HG02759 (cell line): ENCODE measurements at regions not wholly inside any gene's neighbourhood (a gene's known extent, or its start where the extent isn't known, plus 50 kb on each side); places are given as distances from the start of the nearest gene placed in this dataset.

ENCODE experiments used
- ATAC-seq: cut with Tn5 transposase; IDR thresholded peaks from one replicate; pipeline ENCODE4 v1.9.1; 2021; ENCODE audit warnings: mild to moderate bottlenecking, moderate library complexity; ENCODE audit not compliant: unreplicated experiment

- ATAC-seq = no peak
These were observed 1475.2 kb downstream of the TBC1D22A start for GRCh38 chr22:48237466-48238283.

- ATAC-seq = no peak
These were observed 1473.8 kb downstream of the TBC1D22A start for GRCh38 chr22:48236261-48236660.

DNA sequence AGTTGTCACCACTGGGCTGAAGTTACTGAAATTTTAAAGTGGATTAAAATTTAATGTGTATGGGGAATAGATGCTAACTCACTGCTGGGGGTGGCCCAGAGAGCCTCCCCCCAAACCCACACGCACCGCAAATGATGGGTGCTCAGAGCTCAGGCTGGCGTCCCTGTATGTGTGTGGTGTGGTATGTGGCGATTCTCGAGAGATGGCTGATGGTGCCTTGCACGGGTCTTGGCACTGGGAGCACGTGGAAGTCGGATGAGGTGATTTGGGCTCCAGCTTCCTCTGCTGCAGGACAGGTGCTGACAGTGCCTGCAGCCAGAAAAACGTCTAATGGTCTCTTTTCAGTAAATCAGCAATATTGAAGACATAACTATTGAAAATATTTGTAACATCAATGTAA lies 1473.3 kb downstream of the TBC1D22A start:
- ATAC-seq = no peak

- ATAC-seq = no peak
These were observed 1471.6 kb downstream of the TBC1D22A start for GRCh38 chr22:48234011-48234410.

DNA sequence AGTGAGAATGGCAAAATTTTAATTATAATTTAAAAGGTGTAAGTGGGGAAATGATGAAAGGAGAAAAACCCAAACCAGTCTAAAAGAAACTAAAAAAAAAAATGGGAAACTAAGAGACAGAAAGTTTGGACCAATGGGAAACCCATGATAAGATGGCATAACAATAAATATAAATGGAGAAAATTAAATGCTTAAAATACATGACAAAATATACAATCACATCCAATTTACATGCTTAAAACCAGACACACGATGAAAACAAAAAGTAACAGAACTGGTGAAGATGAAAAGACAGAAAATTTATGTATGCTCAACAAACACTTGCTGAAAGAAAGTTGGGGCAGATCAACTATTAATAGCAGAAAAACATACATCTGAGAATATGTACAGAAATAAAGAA lies 1471.1 kb downstream of the TBC1D22A start:
- no peak for ATAC-seq

GRCh38 chr22:48228468-48228867 lies 1466.0 kb downstream of the TBC1D22A start:
- no peak for ATAC-seq

DNA sequence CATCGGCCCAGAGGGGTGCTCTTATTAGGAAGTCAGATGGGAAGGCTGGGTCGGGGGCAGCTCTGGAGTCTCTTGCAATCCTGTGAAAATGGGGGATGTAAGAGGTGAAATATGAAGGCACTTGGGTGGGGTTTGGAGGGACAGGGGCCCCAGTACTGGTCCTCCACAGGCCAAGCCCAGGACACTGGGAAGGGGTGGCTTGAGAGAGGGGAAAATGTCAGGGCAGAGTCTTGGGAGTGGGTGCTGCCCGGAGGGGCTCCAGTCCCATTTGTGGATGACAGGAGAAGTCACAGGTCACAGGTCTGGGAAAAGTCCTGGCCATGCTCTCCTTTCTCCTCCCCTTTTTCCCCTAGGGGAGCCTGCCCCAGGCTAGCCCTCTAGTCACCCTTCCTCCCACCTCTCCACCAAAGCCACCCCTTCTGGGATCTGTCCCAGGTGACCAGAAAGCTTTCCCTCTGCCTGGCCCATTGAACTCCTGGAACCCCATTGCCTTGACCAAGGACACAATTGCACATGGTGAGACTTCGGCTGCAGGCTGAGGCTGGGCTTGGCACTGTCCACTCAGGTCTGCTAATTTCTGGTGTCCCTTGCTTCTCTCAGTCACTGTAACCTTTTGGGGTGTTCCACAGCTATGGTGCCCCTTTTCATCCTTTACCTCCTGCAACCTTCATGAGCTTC lies 1465.0 kb downstream of the TBC1D22A start:
- no peak for ATAC-seq

GRCh38 chr22:48226026-48227013 lies 1463.9 kb downstream of the TBC1D22A start:
- no peak for ATAC-seq

DNA sequence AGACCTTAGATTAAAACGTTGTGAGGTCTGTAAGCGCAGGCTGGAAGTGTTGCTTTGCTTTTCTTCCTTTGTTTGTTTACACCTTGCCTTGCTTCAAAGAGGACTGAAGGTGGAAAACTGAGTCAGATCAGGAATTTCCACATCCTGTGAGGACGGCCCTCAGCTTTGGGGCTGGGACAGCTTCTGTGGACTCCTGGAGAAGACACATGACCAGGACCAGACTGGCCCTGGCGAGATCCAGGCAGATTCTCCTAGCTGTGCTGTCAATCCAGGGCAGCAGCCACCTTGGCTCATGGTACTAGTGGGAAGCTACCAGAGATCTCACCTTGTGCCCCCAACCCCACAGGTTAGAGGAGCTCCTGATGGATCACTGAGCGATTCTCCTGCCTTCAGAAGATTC lies 1461.9 kb downstream of the TBC1D22A start:
- ATAC-seq = no peak

DNA sequence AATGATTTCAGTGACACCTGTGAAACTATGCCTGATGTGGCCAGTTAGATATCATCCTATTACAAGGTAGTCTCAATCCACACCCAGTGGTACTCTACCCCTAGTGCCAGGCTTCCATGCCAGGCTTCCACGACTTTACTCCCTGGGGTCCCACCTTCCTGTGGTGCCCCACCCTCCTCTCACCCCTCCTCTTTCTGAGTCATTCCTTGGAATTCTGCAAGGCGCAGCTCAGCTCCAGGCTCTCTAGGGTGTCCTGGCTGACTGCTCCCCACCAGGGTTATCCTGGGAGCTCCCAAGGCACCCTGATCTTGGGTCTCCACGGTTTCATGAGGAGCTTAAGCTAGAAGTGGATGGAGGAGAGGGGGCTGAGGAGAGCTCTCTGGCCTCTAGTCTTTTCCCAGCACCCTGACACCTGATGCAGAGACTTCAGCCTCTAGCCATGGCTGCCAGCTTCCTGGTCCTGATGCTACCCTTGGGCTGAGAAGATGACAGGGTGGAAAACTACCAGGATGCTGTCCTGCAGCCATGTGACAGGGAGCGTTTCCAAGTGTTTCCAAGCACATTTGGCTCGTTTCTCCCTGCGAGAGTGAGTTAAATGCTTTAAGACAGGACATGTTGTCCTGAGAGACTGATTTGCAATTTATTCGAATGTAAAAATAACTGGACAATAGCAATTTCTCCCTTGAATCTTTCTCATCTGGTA lies 1461.2 kb downstream of the TBC1D22A start:
- no peak for ATAC-seq

GRCh38 chr22:48222742-48223487 lies 1460.5 kb downstream of the TBC1D22A start:
- no peak for ATAC-seq

- no peak for ATAC-seq
These were observed 1456.5 kb downstream of the TBC1D22A start for GRCh38 chr22:48218889-48219420.

DNA sequence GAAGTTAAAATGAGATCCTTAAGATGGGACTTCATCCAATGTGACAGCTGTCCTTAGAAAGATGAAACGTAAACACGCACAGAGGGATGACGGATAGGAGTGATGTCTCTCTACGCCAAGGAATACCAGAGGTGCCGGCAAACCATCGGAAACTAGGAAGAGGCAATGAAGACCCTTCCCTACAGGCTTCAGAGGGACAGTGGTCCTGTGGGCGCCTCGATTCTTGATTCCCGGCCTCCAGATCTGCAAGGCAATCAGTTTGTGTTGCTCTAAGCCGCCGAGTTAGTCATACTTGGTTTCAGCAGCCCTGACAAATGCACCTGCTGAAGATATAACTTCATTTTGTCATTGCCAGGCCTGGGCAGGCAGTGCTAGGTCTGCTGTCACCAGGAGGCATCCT lies 1455.1 kb downstream of the TBC1D22A start:
- ATAC-seq = no peak

DNA sequence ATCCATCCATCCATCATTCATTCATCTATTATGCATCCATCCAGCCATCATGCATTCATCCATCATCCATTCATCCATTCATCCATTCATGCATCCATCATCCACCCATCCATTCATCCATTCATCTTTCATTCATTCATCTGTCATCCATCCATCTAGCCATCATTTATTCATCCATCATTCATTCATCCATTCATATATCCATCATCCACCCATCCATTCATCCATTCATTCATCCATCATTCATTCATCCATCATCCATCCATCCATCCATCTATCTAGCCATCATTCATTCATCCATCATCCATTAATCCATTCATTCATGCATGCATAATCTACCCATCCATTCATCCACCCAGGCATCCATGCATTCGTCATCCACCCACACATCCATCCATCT lies 1450.3 kb downstream of the TBC1D22A start:
- ATAC-seq = no peak

DNA sequence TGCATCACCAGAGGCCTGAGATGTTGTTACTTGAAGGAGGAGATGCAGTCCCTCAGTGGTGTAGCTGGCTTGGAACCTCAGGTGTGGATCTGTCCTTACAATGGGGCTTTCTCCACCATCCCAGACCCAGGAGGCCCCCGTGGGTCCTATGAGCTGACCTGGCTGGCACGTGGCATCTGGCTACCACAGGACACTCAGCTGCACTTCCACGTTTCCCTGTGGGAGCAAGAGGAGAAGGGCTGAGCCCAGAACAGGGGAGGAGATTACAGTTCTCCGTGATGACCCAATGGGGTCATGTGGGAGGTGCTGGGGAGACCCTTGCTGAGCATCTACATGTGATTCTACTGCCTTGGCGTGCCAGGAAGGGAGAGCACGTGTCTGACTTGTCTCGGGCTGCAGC lies 1448.4 kb downstream of the TBC1D22A start:
- no peak for ATAC-seq

GRCh38 chr22:48210198-48210580 lies 1447.7 kb downstream of the TBC1D22A start:
- ATAC-seq = no peak

DNA sequence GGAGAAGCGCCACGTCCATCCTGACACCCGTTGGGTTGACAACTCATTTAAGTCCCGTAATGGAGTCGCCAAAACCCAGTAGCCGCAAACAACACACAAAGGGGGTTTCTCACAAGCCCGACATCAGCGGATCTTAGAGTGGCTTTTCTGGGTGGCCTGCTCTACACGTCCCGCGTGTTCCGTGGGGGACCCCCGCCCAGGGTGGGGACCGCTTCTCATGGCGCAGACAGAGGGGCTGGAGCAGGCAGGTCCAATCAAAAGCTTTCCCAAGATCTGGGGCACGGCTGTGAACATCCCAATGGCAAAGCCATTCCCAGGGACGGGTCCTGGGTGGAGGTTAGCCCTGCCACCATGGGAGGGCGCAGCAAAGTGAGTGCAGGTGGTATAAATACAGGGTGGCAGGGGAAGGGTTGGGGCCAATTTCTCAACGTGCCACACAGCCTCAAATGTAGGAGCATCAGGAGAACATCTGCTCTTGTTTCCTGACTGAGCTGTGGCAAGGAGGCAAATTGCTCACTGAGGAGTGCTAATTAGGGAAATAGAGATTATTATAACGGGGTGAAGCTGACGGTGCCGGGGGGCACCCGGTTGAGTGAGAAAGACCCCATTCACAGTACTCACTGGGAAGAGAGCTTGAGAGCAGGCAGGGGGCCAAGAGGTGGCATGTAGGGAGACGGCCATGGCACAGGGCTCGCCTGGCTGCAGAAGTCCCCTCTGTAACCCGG lies 1447.2 kb downstream of the TBC1D22A start:
- no peak for ATAC-seq

GRCh38 chr22:48208894-48209293 lies 1446.4 kb downstream of the TBC1D22A start:
- no peak for ATAC-seq

GRCh38 chr22:48207919-48208535 lies 1445.6 kb downstream of the TBC1D22A start:
- no peak for ATAC-seq
